EH (cell line): ENCODE measurements at regions not wholly inside any gene's neighbourhood (a gene's known extent, or its start where the extent isn't known, plus 50 kb on each side); places are given as distances from the start of the nearest gene placed in this dataset.

ENCODE experiments used
- DNase-seq: peaks from one replicate; pipeline ENCODE4 v3.0.0-alpha.2; 2015; ENCODE audit warnings: low read depth

DNA sequence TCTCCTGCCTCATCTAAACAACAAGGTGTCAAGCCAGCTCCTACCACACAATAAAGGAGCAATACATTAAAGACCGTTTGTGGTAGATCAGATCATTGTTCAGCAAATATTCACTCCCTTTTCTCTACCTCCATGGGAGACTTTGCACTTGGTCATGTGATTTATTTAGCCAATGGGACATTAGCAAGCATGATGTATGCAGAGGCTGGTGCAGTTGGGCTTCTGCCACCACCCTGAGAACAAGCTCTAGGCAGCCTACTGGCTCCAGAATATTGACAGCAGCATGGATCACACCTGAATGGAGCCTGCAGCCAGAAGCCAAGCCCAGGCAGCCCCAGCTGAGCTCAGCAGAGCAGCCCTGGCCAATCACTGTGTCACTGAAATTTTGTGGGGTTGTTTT, 99.4 kb upstream of the UBE2E2 start:
- DNase-seq: no peak

DNA sequence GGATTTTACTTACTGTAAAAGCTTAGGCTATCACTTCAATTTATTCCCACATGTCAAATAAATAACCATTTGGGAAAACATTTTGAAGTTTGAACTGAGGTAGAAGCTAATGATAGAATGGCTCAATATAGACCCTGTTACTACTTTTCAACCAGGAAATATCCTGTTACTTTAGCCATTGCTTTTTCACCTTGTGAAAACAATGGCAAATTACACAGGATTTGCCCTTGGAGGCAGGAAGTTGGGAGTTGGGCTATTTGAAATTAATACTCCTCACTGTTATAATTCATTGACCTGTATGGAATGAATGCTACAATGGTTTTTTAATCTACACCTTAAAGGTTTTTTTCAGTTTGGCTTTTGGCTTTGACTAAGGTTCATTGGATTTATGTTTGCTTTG, 98.1 kb upstream of the UBE2E2 start:
- no peak for DNase-seq

DNA sequence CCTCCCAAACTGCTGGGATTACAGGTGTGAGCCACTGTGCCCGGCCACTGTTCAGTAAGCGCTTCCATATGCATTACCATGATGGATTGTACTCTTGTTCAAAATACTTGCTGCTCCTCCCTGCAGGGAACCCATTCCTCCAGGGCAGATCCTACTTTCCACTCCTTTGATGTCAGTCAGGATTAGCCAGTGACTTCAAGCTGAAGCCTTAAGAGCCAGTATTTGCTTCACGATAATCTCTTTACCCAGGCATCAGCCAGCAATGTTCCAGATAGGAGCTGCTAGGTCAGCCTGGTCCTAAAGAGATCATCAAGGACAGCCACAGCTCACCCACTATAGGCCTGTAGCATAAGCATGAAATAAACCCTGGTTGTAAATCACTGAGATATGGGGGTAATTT, 96.5 kb upstream of the UBE2E2 start:
- DNase-seq: no peak

GRCh38 chr3:23107221-23107620, 95.9 kb upstream of the UBE2E2 start:
- DNase-seq: no peak

- no peak for DNase-seq
Measured at GRCh38 chr3:23108451-23109057, 94.6 kb upstream of the UBE2E2 start.

GRCh38 chr3:23111286-23111685, 91.8 kb upstream of the UBE2E2 start:
- DNase-seq: no peak

DNA sequence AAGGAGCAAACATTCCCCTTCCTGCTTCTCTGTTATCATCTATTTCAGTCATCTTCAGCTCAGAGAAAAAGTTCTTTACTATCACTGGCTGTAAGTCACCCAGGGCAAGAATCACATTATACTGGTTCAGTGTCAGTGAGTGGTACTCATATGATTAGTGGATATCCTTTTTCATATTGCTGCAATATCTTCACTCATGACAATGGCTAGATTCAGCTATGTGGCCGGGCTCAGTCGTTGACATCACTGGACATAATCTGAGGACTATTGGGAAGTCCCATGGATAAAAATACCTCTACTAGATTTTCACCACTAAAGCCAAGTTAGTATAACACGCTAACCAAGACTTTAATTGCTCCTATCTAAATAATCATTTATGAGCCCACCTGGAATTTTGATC, 91.3 kb upstream of the UBE2E2 start:
- DNase-seq: no peak

DNA sequence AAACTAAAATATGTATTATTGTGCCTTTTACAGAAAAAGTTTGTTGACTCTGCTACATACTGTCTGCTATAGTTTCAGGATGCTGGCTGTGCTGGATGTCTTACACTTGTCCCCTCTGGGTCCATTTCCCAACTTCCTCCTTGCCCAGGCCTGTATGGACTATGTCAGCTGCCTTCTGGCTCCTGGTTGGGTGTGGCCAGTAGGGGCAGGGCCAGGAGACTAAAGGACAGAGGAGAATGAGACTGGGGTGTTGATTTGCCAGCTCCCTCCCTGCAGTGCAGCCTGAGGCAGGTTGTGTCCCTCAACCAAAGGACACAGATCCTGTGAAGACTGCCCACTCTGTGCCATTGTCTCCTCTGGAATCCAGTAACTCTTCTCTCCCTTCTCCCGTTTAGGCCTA, 90.6 kb upstream of the UBE2E2 start:
- DNase-seq: no peak

DNA sequence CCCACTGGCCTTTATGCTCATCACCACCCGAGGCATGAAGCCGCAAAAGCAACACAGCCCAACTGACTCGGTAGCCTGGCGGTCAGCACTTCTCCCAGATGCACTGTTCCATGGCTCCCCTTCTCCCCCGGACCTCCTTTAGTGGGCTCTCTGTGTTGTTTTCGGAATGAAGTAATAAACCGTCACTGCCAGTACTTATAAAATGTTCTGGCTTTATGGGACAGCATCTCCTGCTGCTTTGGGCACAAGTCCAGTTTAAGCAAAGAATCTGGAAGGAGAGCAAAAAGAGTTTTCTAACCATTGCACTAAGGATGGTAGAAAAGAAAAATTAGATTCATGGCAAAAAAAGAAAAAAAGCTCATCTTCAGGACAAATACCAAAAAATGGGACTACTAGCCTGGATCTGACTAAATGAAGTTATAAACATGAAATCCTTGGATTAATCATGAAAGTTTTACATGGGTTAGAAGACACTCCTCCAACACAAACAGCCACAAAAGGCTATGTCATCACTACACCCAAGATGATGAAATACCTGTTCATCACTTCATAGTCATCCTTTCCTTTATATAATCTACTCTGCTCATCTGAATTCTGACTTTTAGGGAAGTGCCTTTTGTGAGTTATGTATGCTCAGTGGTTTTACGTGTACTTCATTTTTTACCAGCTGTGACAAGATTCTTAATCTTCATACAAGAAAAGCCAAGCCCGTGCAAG, 89.5 kb upstream of the UBE2E2 start:
- DNase-seq: peak; percentile 42

- DNase-seq: no peak
Measured at GRCh38 chr3:23114432-23114831, 88.7 kb upstream of the UBE2E2 start.

DNA sequence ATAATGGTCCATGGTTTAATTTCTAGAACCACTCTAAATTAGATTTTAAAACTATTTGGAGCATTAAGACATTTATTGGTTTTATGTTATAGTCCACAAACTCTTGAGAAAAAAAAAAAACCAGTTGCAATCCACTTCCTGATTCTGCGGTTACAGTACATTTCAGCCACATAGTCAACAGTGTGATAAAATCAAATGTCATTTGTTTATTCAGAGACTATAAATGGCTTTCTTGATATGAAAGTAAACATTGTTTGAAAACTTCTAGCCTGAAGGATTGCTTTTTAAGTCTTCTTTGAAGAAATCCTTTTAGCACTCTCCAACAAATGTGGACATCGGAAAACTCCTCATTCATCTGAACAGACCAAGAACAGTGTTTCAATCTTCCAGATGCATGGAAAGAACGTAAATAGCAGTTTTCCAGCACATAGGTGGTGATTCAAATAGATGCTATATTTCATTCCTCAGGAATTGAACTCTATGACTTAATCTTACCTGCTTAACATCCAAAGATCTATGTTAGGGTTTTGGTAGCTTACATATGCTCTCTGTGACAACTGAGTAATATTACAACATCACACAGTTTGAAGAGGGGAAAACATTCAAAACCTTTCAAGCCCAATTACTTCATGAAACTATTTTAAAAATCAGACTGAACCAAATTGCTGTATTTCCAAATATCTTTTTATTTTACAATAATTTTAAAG, 87.8 kb upstream of the UBE2E2 start:
- DNase-seq: no peak

- no peak for DNase-seq
Measured at GRCh38 chr3:23116081-23116837, 86.9 kb upstream of the UBE2E2 start.

DNA sequence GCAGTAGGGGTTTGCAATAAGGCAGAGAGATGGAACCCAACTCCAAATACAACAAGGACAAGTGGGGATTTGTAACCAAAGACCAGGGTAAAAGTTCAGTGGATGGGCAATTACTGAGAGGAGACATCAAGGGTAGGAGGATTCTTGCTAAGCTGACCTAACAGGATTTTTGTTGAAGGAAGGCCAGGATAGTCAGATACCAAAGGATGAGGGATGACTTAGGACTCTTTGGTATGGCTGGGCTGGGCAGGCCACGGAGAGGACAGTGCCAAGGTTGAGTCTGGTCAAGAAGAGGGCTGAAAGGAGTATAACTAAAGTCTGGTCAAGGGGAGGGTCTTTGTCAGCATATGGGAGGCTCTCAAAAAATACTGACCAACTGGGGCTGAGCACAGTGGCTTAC, 85.3 kb upstream of the UBE2E2 start:
- peak; percentile 30 for DNase-seq

GRCh38 chr3:23127196-23127595, 75.9 kb upstream of the UBE2E2 start:
- DNase-seq: no peak

GRCh38 chr3:23128655-23129054, 74.5 kb upstream of the UBE2E2 start:
- DNase-seq: no peak

DNA sequence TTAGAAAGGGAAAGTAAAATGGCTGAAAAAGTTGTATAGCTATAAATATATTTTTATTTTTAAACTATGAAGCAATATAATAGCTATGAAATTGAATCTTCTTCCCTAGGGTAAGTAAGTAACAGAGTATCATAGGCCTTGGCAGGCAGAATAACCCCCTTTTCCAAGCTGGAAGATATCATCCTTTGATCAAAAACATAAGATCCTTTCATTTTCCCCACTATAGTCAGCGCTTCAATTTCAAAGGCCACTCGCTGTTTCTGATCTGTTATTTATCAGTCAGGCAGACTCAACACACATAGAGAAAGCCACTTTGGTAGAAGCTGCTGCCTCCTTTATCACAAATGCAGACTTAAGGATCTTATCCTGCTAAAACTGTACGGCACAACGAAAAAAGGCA, 74.0 kb upstream of the UBE2E2 start:
- no peak for DNase-seq

DNA sequence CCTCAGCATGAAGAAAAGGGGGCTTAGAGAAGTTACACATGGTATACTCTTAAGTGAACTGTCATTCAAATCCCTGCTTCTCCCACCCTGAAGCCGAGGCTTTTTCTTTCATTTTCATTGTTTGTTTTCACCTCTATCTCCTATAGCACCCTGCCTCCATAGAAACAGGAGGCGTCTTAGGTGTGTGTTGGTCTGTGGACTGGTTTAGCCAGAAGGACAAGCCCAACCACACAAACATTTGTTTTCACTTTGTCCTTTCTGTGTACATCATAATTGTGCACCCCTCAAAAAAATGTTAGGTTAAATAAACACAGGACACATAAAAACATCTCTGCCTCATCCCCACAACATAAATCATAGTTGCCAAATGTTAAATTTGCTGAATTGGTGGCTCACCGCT, 73.3 kb upstream of the UBE2E2 start:
- DNase-seq: peak; percentile 39

DNA sequence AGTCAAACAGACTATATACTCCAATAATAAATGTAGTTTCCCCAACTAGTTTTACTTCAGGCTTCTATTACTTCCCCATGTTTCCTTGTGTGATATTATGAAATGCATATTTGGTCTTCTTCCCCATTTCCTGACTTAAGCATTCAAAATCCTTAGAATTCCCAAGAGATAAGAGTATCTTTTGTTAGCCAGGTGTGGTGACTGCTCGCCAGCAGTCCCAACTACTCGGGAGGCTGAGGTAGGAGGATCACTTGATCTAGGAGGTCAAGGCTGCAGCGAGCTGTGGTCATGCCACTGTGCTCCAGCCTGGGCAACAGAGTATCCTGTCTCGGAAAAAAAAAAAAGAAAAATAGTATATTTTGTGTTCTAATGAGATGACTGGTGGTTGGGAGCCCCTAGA, 72.7 kb upstream of the UBE2E2 start:
- DNase-seq: no peak

GRCh38 chr3:23135026-23135785, 67.9 kb upstream of the UBE2E2 start:
- no peak for DNase-seq

GRCh38 chr3:23136054-23136453, 67.1 kb upstream of the UBE2E2 start:
- no peak for DNase-seq

DNA sequence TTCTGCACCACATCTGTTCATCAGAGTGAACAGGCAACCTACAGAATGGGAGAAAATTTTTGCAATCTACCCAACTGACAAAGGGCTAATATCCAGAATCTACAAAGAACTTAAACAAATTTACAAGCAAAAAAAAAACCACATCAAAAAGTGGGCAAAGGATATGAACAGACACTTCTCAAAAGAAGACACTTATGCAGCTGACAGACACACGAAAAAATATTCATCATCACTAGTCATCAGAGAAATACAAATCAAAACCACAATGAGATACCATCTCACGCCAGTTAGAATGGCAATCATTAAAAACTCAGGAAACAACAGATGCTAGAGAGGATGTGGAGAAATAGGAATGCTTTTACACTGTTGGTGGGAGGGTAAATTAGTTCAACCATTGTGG, 59.1 kb upstream of the UBE2E2 start:
- DNase-seq: peak; percentile 49

GRCh38 chr3:23146163-23146562, 57.0 kb upstream of the UBE2E2 start:
- DNase-seq: no peak
